ENCODE measurements at regions not wholly inside any gene's neighbourhood (a gene's known extent, or its start where the extent isn't known, plus 50 kb on each side); places are given as distances from the start of the nearest gene placed in this dataset.

DNA sequence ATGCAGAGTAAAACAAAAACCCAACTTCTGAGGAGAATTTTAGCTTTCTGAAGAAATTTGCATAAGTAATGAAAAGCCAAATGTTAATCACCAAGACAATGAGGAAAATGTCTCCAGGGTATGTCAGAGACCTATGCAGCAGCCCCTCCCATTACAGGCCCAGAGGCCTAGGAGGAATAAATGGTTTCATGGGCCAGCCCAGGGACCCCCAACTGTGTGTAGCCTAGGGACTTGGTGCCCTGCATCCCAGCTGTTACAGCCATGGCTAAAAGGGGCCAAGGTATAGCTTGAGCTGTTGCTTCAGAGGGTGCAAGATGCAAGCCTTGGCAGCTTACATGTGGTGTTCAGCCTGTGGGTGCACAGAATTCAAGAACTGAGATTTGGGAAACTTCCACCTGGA, 1256.9 kb upstream of the PIK3C3 start:
- TF ChIP-seq, protein P1, sequence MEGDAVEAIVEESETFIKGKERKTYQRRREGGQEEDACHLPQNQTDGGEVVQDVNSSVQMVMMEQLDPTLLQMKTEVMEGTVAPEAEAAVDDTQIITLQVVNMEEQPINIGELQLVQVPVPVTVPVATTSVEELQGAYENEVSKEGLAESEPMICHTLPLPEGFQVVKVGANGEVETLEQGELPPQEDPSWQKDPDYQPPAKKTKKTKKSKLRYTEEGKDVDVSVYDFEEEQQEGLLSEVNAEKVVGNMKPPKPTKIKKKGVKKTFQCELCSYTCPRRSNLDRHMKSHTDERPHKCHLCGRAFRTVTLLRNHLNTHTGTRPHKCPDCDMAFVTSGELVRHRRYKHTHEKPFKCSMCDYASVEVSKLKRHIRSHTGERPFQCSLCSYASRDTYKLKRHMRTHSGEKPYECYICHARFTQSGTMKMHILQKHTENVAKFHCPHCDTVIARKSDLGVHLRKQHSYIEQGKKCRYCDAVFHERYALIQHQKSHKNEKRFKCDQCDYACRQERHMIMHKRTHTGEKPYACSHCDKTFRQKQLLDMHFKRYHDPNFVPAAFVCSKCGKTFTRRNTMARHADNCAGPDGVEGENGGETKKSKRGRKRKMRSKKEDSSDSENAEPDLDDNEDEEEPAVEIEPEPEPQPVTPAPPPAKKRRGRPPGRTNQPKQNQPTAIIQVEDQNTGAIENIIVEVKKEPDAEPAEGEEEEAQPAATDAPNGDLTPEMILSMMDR (conservative IDR thresholded peaks at IDR 0.05; ENCODE audit: low read depth in 2 of 2): no peak
- no peak for TF ChIP-seq EZH2 (IDR thresholded peaks at IDR 0.05; ENCODE audit: low read depth, unreplicated experiment)
- TF ChIP-seq, protein P2, sequence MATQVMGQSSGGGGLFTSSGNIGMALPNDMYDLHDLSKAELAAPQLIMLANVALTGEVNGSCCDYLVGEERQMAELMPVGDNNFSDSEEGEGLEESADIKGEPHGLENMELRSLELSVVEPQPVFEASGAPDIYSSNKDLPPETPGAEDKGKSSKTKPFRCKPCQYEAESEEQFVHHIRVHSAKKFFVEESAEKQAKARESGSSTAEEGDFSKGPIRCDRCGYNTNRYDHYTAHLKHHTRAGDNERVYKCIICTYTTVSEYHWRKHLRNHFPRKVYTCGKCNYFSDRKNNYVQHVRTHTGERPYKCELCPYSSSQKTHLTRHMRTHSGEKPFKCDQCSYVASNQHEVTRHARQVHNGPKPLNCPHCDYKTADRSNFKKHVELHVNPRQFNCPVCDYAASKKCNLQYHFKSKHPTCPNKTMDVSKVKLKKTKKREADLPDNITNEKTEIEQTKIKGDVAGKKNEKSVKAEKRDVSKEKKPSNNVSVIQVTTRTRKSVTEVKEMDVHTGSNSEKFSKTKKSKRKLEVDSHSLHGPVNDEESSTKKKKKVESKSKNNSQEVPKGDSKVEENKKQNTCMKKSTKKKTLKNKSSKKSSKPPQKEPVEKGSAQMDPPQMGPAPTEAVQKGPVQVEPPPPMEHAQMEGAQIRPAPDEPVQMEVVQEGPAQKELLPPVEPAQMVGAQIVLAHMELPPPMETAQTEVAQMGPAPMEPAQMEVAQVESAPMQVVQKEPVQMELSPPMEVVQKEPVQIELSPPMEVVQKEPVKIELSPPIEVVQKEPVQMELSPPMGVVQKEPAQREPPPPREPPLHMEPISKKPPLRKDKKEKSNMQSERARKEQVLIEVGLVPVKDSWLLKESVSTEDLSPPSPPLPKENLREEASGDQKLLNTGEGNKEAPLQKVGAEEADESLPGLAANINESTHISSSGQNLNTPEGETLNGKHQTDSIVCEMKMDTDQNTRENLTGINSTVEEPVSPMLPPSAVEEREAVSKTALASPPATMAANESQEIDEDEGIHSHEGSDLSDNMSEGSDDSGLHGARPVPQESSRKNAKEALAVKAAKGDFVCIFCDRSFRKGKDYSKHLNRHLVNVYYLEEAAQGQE (IDR thresholded peaks at IDR 0.05; ENCODE audit: unreplicated experiment): no peak
- no peak for TF ChIP-seq CREB1 (CRISPR knock-in tag; IDR thresholded peaks at IDR 0.05; ENCODE audit: low read depth)
- no peak for TF ChIP-seq ZNF114 (CRISPR knock-in tag; IDR thresholded peaks at IDR 0.05)
- TF ChIP-seq JUNB (IDR thresholded peaks at IDR 0.05; ENCODE audit: unreplicated experiment): no peak
- TF ChIP-seq POLR2AphosphoS5 (IDR thresholded peaks at IDR 0.05; ENCODE audit: low read depth): no peak
- no peak for TF ChIP-seq EZH2phosphoT487 (IDR thresholded peaks at IDR 0.05; ENCODE audit: unreplicated experiment)
- no peak for TF ChIP-seq ZNF331 (CRISPR knock-in tag; IDR thresholded peaks at IDR 0.05; ENCODE audit: low read depth)
- TF ChIP-seq NANOG (IDR thresholded peaks at IDR 0.05; ENCODE audit: borderline replicate concordance): no peak
- TF ChIP-seq, protein P3, sequence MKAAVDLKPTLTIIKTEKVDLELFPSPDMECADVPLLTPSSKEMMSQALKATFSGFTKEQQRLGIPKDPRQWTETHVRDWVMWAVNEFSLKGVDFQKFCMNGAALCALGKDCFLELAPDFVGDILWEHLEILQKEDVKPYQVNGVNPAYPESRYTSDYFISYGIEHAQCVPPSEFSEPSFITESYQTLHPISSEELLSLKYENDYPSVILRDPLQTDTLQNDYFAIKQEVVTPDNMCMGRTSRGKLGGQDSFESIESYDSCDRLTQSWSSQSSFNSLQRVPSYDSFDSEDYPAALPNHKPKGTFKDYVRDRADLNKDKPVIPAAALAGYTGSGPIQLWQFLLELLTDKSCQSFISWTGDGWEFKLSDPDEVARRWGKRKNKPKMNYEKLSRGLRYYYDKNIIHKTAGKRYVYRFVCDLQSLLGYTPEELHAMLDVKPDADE (IDR thresholded peaks at IDR 0.05): no peak

Data from GM23338 (cell line).